HL-60/S4 treated with retinoic acid at 250 ng/mL for 4 days and 3 days (cell line): ENCODE measurements at regions not wholly inside any gene's neighbourhood (a gene's known extent, or its start where the extent isn't known, plus 50 kb on each side); places are given as distances from the start of the nearest gene placed in this dataset.
"Not testable (repeated sequence)": the region's sequence is repeated elsewhere in the genome, so short reads cannot be mapped to it uniquely, and the experiment has no call there.

Source experiments
- in situ Hi-C: fragments of 300-500 bp; cut with MboI; formaldehyde crosslinking; loops from 2 replicates; pipeline ENCODE4 v1.7.0; 2022; ENCODE audit warnings: low sequenced_read_pairs

DNA sequence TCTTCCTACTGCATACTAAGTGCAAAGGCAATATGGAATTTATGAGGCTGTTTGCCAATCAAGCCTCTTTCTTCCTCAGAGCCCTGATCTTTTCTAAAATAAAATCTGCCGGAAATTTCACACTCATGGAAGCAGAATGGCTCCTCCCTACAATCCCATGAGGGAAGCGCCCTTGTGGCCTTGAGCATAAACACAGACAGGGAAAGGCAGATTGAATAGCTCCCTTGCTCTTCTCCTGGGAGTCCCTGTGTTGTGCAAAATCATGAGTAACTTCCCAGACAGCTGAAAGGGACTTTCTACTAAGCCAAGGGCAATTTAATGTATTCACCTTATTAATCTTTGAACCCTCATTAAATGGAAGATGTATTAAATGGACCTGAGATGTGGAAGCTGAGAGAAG, 226.1 kb upstream of the PIK3R1 start:
- in situ Hi-C loops, result no loop called here

DNA sequence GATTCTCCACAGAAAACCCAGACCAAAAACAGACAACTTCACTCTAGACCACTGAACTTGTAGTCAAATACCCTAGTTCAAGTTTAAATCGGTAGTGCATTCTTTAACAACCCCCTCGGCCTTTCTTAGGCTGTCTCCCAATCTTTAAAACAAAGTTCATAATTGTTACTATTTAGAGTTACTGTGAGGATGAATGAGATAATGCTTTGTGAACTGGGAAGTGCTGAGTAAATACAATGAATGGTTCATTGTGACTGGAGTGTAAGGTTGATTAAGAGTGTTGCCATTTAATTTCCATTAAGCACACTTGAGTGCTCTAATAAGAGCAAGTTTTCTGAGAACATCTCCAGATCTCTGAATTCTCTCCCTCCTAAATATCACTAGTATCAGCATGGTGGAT, 228.8 kb upstream of the PIK3R1 start:
- in situ Hi-C loops, result no loop called here

DNA sequence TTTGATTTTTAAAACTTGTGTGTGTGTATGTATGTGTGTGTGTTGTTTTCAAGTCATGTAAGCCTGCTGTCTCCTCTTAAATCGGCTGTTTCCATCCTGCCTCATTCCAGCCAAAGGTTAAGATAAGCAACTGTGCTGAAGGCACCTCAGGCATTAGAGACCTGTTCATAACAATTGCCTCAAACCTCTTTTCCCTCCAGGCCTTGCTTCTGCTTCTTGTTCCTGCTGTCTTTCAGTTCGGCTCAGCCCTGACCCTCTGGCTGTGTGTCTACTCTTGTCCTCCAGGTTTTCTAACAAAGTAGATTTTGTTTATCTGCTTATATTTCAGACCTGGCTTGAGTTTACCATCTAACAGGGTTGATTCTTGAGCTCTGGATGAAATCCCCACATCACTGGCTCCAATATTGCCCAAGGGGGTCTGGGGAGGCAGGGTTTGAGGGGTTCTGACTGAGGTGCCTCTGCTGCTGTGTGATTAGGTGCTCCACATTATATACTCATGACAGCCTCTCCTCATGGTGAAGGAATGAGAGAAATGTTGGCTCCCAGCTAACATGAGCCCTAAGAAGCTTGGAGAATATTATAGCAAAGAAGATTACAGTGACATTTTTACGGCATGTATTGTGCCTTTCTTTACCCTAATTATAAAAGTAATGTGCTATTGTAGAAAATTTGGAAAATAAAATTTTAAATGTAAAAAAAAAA, 229.7 kb upstream of the PIK3R1 start:
- in situ Hi-C loops, result no loop called here

- in situ Hi-C loops, result no loop called here
Measured at GRCh38 chr5:67984546-67984945, 231.0 kb upstream of the PIK3R1 start.

GRCh38 chr5:67983251-67984110, 232.1 kb upstream of the PIK3R1 start:
- in situ Hi-C loops, result no loop called here

DNA sequence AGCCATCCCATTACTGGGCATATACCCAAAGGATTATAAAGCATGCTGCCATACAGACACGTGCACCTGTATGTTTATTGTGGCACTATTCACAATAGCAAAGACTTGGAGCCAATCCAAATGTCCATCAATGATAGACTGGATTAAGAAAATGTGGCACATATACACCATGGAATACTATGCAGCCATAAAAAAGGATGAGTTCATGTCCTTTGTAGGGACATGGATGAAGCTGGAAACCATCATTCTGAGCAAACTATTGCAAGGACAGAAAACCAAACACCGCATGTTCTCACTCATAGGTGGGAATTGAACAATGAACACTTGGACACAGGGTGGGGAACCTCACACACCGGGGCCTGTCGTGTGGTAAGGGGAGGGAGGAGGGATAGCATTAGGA, 233.4 kb upstream of the PIK3R1 start:
- in situ Hi-C loops, result not testable (repeated sequence)

DNA sequence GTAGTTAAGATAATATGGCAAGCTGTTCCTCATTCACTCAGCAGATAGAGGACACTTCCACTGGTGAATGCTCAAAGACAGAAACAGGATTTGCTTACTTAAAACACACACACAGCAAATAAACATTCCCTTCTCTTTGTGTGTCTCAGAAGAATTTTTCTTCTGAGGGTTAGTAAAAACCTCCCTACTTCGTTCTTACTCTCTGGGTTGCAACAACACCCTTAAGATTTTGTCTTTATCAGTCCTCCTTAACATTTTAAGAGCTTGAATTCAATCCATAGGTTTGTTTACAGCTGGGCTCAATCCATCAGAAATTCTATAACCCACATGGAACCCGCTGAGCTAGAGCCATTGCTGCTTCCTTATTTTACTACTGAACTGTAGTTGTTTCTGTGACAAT, 237.4 kb upstream of the PIK3R1 start:
- in situ Hi-C loops, result no loop called here

- in situ Hi-C loops, result no loop called here
Measured at GRCh38 chr5:67976891-67977601, 238.5 kb upstream of the PIK3R1 start.

- in situ Hi-C loops, result no loop called here
Measured at GRCh38 chr5:67976181-67976580, 239.4 kb upstream of the PIK3R1 start.

DNA sequence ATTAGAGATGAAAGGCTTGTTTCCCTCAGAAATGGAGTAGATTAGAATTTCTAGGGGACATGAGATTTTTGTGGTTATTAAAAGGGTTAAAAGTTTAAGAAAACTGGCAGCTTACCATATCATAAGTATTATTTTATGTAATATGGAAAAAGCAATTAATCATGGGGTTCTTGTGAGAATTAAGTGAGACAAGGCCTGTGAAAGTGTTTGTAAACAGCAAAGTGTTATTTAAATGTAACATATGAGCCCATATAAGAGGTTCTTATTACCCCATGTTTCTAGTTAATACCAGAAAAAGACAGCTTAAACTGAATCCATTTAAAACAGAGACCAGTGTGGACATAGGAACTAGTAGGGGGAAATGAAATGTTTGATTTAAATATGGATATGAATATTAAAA, 241.1 kb upstream of the PIK3R1 start:
- in situ Hi-C loops, result no loop called here

GRCh38 chr5:67974054-67974453, 241.5 kb upstream of the PIK3R1 start:
- in situ Hi-C loops, result no loop called here

DNA sequence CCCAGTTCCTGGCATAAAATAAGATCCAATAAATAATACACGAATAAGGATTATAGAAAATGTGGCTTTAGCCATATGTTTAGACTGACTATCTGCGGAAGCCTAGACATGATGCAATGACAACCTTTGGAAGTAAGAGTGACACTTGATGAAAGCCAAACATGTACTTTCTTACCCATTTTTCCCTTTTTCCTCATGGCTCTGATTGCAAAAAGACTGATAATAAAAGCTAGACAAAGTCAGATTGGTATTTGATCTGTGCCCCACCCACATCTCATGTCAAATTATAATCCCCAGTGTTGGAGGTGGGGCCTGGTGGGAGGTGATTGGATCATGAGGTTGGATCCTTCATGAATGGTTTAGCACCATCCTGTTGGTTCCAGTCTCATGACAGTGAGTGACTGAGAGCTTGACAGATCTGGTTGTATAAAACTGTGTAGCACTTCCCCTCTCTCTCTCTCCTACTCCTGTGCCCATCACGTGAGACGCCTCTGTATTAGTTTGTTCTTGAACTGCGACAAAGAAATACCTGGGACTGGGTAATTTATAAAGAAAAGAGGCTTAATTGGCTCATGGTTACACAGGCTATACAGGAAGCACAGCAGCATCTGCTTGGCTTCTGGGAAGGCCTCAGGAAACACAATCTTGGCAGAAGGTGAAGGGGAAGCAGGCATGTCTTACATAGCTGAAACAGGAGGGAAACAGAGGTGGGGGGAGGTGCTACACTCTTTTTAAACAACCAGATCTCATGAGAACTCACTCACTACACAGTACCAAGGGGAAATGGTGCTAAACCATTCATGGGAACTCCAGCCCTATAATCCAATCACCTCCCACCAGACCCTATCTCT, 243.4 kb upstream of the PIK3R1 start:
- in situ Hi-C loops, result no loop called here

DNA sequence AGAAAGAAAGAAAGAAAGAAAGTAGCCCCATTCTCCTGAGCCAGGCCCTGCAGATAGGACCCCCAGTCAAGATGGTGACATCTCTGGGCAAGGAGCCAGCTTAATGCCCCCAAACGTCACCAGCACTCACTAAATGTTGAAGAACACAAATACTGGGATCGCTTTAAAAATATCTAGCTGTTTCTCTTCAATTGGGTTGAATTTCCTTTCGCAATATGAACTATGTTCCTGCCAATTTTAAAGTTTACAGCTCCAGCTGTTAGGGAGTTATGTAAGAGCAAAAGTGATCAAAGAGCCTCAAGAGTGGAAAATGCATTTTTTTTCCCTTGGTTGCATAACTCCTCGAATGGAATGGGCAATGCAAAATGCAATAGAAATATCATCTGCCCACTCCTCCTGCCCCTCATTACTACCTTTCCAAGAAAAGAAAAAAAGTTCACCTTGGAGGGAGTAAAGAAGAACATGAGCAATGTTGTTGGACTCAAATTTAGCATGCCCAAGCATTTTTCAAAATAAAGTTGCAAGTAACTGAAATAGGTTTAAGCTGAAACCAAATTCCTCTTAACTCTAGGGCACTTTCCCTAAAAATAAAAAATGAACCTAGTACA, 244.2 kb upstream of the PIK3R1 start:
- in situ Hi-C loops, result no loop called here

GRCh38 chr5:67969631-67970030, 245.9 kb upstream of the PIK3R1 start:
- in situ Hi-C loops, result no loop called here

GRCh38 chr5:67969176-67969575, 246.4 kb upstream of the PIK3R1 start:
- in situ Hi-C loops, result no loop called here

DNA sequence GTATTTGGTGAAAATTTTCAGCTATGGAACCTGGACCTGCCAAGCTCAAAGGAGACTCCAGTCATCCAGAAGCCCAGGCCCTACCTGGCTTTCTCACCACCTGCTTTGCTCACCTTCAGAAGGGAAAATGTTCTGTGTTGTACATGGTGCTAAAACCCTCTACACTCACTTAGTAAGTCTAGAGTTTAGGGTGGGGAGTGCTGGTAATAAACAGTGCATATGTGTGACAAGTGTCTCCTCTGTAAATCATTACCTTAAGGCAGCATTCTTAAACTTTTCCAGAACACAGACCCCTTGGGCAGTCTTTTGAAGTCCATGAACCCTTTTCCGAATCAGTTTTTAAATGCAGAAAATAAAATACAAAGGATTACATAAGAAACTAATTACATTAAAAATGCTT, 248.8 kb upstream of the PIK3R1 start:
- in situ Hi-C loops, result no loop called here

- in situ Hi-C loops, result no loop called here
Measured at GRCh38 chr5:67964619-67965018, 250.9 kb upstream of the PIK3R1 start.

- in situ Hi-C loops, result no loop called here
Measured at GRCh38 chr5:67963789-67964519, 251.6 kb upstream of the PIK3R1 start.

DNA sequence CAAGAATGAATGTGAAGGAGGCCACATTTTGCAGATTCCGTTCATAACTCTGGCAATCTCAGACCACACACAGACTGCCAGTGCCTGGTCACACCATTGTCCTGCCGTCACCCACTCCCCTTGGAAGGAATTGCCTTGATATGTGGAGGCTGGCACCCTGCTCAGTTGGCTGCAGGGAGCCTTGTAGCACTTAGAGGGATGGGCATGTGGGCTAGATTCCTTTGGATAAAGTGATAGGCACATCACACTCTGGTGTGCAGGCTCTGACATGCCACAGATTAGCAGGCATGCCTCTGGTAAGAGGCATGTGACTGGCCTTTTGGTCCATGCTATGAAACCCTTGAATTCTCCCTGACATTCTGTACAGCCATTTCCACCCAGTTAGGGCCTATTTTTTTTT, 254.6 kb upstream of the PIK3R1 start:
- in situ Hi-C loops, result no loop called here

- in situ Hi-C loops, result no loop called here
Measured at GRCh38 chr5:67957374-67957773, 258.2 kb upstream of the PIK3R1 start.
